ENCODE measurements at regions not wholly inside any gene's neighbourhood (a gene's known extent, or its start where the extent isn't known, plus 50 kb on each side); places are given as distances from the start of the nearest gene placed in this dataset.
"Not testable (repeated sequence)": the region's sequence is repeated elsewhere in the genome, so short reads cannot be mapped to it uniquely, and the experiment has no call there.

DNA sequence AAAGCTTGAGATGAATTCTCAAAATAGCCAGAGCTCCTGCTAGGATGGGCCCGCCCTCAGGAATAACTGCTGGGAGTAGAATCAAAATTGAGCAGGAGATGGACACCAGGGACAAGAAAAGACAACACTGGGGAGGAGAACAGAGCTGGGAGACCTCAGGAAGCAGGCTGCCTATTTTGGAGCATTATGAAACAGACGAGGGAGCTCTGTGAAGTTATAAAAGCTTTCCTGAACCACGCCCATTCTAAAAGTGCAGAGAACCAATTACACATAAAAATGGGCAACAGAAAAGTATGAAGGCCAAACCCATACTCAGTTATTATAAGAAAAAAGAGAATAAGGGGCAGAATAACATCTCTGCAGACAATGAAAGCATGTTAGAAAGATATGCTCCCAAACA lies 213.9 kb upstream of the TRPC7 start:
- Histone ChIP-seq H2AFZ (replicated peaks) (no peak overlapping the region), H3K9ac (no peak overlapping the region), H3K9me3 (ENCODE audit: low read depth) (no peaks in the 10 kb centered on the region), H3K4me1 (no peaks in the 10 kb centered on the region), H3K27me3 (no peaks in the 10 kb centered on the region), H3K4me3 (no peak overlapping the region), H3F3A (ENCODE audit: low read depth) (no peaks in the 10 kb centered on the region), H3K36me3 (no peaks in the 10 kb centered on the region), H3K79me2 (ENCODE audit: low read depth) (no peaks in the 10 kb centered on the region), H3K27ac (no peak overlapping the region), H4K20me1 (ENCODE audit: low read depth) (no peaks in the 10 kb centered on the region), H3K4me2 (no peak overlapping the region)
- no peak overlapping the region for H3K4me3 Mint-ChIP-seq
- no peak for DNase-seq (ENCODE audit: low spot score)
- H3K27me3 Mint-ChIP-seq (ENCODE audit: insufficient read depth, low read depth) = peaks cover 2% of the 10 kb centered on the region
- no peaks in the 10 kb centered on the region for H3K4me1 Mint-ChIP-seq
- H3K9me3 Mint-ChIP-seq = no peaks in the 10 kb centered on the region
- H3K27ac Mint-ChIP-seq = no peak overlapping the region
- TF ChIP-seq EZH2phosphoT487 (IDR thresholded peaks at IDR 0.05) = no peak
- TF ChIP-seq, protein P1, sequence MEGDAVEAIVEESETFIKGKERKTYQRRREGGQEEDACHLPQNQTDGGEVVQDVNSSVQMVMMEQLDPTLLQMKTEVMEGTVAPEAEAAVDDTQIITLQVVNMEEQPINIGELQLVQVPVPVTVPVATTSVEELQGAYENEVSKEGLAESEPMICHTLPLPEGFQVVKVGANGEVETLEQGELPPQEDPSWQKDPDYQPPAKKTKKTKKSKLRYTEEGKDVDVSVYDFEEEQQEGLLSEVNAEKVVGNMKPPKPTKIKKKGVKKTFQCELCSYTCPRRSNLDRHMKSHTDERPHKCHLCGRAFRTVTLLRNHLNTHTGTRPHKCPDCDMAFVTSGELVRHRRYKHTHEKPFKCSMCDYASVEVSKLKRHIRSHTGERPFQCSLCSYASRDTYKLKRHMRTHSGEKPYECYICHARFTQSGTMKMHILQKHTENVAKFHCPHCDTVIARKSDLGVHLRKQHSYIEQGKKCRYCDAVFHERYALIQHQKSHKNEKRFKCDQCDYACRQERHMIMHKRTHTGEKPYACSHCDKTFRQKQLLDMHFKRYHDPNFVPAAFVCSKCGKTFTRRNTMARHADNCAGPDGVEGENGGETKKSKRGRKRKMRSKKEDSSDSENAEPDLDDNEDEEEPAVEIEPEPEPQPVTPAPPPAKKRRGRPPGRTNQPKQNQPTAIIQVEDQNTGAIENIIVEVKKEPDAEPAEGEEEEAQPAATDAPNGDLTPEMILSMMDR (IDR thresholded peaks at IDR 0.05) = no peak
- no peak for TF ChIP-seq EZH2 (IDR thresholded peaks at IDR 0.05)
- no peaks in the 10 kb centered on the region for H3K36me3 Mint-ChIP-seq

DNA sequence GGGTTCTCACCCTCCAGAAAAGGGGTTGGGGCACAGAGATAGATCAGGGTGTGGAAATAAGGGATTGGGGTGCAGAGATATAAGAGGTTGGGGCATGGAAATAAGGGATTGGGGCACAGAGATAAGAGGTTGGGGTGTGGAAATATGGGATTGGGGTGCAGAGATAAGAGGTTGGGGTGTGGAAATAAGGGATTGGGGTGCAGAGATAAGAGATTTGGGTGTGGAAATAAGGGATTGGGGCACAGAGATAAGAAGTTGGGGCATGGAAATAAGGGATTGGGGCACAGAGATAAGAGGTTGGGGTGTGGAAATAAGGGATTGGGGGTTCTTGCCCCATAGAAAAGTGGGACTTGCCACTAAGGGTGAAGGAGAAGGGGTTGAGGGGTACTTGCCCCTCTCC lies 204.5 kb upstream of the TRPC7 start:
- not testable (repeated sequence) for H3K9me3 ChIP-seq (ENCODE audit: low read depth); H3K79me2 ChIP-seq (ENCODE audit: low read depth); H3K27me3 Mint-ChIP-seq (ENCODE audit: insufficient read depth, low read depth); H4K20me1 ChIP-seq (ENCODE audit: low read depth); H3K9me3 Mint-ChIP-seq; H3K4me3 Mint-ChIP-seq; H3K27me3 ChIP-seq; DNase-seq (ENCODE audit: low spot score); H3K27ac ChIP-seq; H3K4me1 ChIP-seq; H3K27ac Mint-ChIP-seq; H3K4me1 Mint-ChIP-seq; H3K36me3 ChIP-seq; H3K9ac ChIP-seq; H3K4me2 ChIP-seq; H3F3A ChIP-seq (ENCODE audit: low read depth); H3K36me3 Mint-ChIP-seq; H3K4me3 ChIP-seq; H2AFZ ChIP-seq (replicated peaks)

DNA sequence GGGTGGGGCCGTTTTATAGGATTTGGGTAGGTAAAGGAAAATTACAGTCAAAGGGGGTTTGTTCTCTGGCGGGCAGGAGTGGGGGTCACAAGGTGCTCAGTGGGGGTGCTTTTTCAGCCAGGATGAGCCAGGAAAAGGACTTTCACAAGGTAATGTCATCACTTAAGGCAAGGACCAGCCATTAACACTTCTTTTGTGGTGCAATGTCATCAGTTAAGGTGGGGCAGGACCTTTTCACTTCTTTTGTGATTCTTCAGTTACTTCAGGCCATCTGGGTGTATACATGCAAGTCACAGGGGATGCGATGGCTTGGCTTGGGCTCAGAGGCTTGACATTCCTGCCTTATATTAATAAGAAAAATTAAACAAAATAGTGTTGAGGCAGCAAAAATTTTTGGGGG lies 200.1 kb upstream of the TRPC7 start:
- not testable (repeated sequence) for DNase-seq (ENCODE audit: low spot score); H3K4me1 ChIP-seq; H3K4me1 Mint-ChIP-seq; H3K27ac ChIP-seq; H3K9me3 ChIP-seq (ENCODE audit: low read depth); H3K79me2 ChIP-seq (ENCODE audit: low read depth); H3K27me3 Mint-ChIP-seq (ENCODE audit: insufficient read depth, low read depth); H3F3A ChIP-seq (ENCODE audit: low read depth); H3K9me3 Mint-ChIP-seq; H3K9ac ChIP-seq; H3K36me3 ChIP-seq; H3K4me2 ChIP-seq; H3K36me3 Mint-ChIP-seq; H3K4me3 ChIP-seq; H3K4me3 Mint-ChIP-seq; H4K20me1 ChIP-seq (ENCODE audit: low read depth); H2AFZ ChIP-seq (replicated peaks); H3K27me3 ChIP-seq; H3K27ac Mint-ChIP-seq

DNA sequence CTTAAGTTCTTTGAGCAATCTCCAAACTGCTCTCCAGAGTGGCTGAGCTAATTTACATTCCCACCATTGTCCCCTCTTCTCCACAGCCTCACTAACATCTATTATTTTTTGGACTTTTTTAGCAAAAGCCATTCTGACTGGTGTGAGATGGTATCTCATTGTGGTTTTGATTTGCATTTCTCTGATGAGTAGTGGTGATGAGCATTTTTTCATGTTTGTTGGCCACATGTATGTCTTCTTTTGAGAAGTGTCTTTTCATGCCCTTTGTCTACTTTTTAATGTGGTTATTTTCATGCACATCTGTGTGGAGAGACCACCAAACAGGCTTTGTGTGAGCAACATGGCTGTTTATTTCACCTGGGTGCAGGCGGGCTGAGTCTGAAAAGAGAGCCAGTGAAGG lies 199.7 kb upstream of the TRPC7 start:
- not testable (repeated sequence) for H3K36me3 Mint-ChIP-seq; H3K4me2 ChIP-seq; H3K4me3 Mint-ChIP-seq; H3K27me3 ChIP-seq; H3K4me1 Mint-ChIP-seq; H3K9me3 Mint-ChIP-seq; H3K36me3 ChIP-seq; H3K4me3 ChIP-seq; H3K4me1 ChIP-seq; H4K20me1 ChIP-seq (ENCODE audit: low read depth); H3K9ac ChIP-seq; H3K27me3 Mint-ChIP-seq (ENCODE audit: insufficient read depth, low read depth); H3K27ac ChIP-seq; H3F3A ChIP-seq (ENCODE audit: low read depth); H2AFZ ChIP-seq (replicated peaks); H3K9me3 ChIP-seq (ENCODE audit: low read depth); H3K27ac Mint-ChIP-seq; DNase-seq (ENCODE audit: low spot score); H3K79me2 ChIP-seq (ENCODE audit: low read depth)

DNA sequence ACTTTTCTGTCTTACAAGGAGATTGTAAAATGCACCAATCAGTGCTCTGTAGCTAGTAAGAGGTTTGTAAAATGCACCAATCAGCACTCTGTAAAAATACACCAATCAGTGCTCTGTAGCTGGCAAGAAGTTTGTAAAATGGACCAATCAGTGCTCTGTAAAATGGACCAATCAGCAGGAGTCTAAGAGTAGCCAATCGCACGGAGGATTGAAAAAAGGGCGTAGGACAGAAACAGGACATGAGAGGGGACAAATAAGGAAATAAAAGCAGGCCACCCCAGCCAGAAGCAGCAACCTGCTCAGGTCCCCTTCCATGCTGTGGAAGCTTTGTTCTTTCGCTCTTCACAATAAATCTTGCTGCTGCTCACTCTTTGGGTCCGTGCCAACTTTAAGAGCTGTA lies 199.1 kb upstream of the TRPC7 start:
- H3K4me1 ChIP-seq; H3K9me3 Mint-ChIP-seq; H2AFZ ChIP-seq (replicated peaks); H3K27me3 Mint-ChIP-seq (ENCODE audit: insufficient read depth, low read depth); H4K20me1 ChIP-seq (ENCODE audit: low read depth); H3K4me3 ChIP-seq; H3K36me3 Mint-ChIP-seq; H3K9ac ChIP-seq; H3F3A ChIP-seq (ENCODE audit: low read depth); H3K4me2 ChIP-seq; H3K27me3 ChIP-seq; H3K27ac ChIP-seq; H3K79me2 ChIP-seq (ENCODE audit: low read depth); H3K4me3 Mint-ChIP-seq; DNase-seq (ENCODE audit: low spot score); H3K4me1 Mint-ChIP-seq; H3K27ac Mint-ChIP-seq; H3K36me3 ChIP-seq; H3K9me3 ChIP-seq (ENCODE audit: low read depth): not testable (repeated sequence)

Measured in neural progenitor cell (in vitro differentiated cells).